GM18867 (cell line): ENCODE measurements at regions not wholly inside any gene's neighbourhood (a gene's known extent, or its start where the extent isn't known, plus 50 kb on each side); places are given as distances from the start of the nearest gene placed in this dataset.

ENCODE experiments used
- ATAC-seq: cut with Tn5 transposase; IDR thresholded peaks from one replicate; pipeline ENCODE4 v1.9.1; 2021; ENCODE audit warnings: mild to moderate bottlenecking, moderate library complexity; ENCODE audit not compliant: unreplicated experiment

DNA sequence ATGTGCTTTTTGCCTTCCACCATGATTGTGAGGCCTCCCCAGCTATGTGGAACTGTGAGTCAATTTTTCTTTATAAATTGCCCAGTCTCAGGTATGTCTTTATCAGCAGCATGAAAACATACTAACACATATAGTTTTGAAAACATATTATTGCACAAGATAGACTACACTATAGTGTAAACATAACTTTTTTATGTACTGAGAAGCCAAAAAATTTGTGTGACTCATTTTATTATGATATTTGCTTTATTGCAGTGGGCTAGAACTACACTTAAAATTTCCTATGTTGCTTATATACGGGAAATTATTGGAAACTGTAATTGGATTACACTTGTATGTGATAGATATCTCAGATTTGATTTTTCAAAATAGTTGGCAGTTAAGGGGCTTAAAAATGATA lies 885.5 kb upstream of the FBXO33 start:
- no peak for ATAC-seq

DNA sequence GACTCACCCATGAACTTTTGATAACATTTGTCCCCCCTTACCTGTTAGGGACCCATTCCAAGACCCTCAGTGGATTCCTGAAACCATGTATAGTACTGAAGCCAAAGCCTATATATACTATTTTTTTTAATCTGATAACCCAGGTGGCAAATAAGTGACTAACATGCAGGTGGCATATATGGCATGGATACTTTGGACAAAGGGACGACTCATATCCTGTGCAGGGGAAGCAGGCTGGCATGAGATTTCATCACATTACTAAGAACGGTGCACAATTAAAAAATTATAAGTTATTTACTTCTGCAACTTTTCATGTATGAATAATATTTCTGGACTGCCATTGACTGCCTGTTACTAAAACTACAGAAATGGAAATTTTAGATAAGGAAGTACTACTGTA lies 880.1 kb upstream of the FBXO33 start:
- no peak for ATAC-seq

DNA sequence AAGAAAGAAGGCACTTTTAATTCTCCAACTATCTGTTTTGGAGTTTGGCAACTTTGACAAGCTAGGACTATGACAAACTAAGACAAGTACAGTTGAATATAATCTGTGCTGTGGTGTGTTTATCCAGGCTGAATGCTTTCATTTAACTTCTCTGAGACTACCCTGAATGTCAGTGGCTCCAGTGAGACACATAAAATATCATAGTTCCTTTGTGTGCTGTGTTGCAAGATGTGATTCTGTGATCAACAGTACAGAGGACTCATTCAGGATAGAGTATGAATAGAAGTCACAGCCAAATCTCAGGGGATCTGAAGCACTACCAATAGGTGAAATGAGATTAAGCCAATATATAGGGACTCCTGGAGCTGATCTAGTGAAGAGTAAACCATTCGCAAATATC lies 876.9 kb upstream of the FBXO33 start:
- ATAC-seq = no peak

DNA sequence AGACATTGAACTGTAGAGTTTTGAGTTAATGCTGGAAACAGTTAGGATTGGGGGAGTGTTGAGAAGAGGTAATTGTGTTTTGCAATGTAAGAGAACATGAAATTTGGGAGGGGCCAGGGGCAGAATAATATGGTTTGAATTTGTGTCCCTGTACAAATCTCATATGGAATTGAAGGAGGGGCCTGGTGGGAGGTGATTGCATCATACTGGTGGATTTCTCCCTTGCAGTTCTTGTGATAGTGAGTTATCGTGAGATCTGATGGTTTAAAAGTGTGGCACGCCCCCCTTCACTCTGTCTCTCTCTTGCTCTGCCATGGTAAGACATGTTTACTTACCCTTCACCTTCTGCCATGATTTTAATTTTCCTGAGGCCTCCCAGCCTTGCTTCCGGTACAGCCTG lies 876.0 kb upstream of the FBXO33 start:
- no peak for ATAC-seq

DNA sequence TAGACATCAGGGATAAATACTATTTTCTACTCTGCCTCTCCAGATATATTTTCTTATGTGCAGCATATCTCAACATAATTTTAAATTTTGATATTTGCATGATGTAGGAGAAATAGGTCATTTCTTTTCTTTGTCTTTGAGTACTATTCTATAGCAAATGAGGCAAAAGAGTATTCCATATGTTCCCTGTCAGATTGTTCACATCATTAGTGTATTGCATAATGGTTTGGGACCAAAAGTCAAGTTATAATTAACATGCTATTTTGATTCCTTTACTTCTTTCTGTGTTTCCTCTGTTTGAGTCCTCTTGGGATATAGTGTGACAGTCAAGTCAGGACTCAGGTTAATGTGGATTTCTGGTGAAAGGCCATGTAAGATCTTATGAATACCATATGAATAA lies 864.6 kb upstream of the FBXO33 start:
- ATAC-seq = no peak

DNA sequence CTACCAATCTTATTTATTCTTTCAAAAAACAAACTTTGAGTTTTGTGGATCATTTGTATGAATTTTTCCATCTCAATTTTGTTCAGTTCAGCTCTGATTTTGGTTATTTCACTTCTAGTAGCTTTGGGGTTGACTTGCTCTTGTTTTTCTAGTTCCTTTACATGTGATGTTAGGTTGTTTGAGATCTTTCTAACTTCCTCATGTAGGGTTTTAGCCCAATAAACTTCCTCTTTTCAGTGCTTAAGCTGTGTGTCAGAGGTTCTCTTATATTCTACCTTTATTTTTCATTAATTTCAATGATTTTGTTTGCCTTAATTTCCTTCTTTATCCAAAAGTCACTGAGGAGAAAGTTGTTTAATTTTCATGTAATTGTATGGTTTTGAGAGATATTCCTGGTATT lies 860.4 kb upstream of the FBXO33 start:
- no peak for ATAC-seq

DNA sequence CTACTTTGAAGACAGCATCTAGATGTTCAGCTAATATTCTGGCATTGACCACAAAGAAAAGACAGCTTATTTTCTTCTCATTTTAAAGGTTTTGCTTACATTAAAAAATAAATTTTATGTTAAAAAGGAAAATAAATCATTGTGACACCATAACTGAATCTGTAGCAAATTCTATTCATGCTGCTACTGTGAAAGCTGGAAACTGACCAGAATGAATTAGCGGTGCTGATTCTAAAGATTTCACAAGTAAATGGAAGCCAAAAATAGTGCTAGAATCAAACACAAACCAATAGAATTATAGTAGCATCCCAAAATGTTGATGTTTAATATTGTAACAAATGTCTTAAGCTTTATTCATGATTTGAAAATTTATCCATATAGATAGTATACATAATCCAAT lies 850.0 kb upstream of the FBXO33 start:
- ATAC-seq = no peak

DNA sequence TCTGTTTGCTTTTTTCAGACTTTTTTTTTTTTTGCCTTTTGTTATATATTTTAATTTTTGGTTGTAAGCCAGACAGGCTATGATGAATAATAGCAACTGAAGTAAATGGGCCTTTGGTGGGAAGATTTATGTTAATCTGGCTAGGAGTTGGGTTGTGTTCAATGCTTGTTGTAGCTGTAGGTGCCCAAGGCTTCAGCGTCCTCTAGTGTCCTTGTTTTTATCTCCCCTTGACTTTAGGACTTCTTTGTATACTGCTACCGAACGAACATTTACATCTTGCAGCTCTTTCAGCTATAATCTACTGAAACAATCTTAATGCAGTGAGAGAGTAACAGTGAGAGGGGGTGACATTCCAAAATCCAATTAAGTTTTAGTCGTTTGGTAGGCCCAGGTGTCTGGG lies 848.4 kb upstream of the FBXO33 start:
- no peak for ATAC-seq

DNA sequence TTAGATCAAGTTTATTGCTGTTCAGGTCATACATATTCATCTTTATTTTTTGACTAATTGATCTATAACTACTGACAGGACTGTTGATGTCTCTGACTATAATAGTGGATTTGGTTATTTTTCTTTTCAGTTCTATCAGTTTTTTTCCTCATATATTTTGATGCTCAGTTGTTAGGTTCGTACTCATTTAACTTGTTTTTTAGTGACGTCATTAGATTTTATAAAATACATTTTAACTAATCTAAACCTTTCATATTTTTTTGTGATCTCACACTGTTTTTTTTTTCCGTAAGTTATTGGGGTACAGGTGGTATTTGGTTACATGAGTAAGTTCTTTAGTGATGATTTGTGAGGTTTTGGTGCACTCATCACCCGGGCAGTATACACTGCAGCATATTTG lies 841.2 kb upstream of the FBXO33 start:
- no peak for ATAC-seq

DNA sequence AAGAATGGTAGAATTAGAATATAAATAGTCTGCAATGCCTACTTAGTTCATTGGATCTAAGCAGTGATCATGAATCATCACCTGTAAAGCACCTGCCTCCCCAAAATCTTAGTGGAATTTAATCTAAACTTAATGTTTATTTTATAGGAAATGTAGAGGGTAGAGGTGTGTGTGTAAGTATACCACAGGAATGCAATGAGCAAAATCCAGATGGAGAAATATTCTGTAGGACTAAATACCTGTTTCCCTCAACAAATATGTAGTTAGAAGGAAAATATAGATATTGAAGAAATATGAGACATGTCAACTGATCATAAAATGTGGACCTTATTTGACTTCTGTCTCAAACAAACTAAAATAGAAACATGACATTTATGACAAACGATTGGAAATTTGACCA lies 839.2 kb upstream of the FBXO33 start:
- ATAC-seq = no peak

DNA sequence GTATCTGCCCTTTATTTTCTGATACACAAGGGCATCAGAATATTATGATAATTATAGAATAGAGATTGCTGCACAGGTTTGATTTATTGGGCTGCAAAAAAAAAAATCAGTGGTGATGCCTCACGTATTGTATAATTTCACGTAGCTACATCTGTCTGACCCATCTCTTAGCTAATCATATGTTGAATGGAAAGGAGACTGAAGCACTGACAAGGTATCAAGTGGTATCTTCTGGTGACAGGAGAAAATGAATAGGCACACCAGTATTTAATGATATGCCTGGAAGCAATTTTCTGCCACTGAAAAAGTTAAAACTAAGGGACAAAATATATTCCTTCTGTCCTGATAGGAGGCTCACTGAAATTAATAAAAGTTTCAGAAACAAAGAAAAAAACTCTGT lies 837.2 kb upstream of the FBXO33 start:
- ATAC-seq = no peak

DNA sequence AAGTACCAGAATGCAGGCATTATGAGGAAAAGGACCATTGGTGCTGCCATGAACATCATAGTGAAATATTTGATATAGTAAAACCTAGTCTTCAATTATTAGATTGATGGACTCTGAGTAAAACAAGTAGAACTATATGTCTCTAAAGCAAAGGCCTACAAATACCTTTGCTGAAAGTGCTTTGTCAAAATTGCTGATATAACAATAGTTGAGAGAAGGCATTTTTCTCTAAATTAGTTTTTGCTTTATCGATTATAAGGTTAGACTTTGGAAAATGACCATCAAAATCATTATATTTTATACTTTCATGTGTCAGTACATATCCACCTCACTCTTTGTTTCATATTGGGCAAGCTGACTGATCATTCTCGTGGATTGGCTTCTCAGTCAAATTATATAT lies 836.0 kb upstream of the FBXO33 start:
- no peak for ATAC-seq

DNA sequence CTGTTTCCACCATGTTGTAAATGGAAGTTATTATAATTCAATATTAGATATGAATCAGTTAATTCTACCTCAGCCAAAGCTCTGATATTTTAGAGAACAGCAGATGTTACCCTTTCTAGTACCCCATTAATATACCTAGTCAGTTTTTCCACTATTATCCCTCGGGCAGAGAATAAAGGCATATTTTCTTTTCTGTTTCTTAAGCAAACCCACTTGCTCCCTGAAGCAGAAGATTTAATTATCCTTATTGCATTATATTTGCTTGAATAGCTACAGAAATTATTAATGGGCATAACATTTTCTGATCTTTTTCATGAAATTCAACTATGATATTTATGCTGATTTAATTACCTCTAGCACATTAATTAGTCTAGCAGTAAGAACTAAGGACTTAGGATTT lies 832.9 kb upstream of the FBXO33 start:
- no peak for ATAC-seq

DNA sequence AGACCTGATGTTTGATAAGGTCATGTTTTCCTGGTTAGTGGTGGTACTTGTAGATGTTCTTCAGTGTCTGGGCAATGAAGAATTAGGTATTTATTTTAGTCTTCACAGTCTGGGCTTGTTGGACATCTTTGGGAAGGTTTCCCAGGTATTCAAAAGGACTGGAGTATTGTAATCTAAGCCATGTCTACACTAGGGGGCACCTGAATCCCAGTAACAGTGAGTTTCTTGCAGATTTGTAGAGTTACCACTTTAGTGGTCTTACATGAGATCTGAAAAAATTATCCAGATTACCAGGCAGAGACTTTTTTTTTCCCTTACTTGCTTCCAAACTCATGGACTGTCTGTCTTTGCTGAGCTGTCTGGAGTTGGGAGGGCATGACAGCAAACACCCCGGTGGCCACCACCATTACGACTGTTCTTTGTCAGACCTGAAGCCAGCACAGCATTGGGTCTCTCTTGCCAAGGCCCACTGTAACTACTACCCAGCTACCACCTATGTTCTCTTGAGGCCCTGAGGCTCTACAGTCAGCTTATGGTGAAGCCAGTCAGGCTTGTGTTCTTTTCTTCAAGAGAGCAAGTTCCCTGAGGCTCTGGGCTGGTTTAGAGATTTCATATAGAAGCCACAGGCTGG lies 820.7 kb upstream of the FBXO33 start:
- no peak for ATAC-seq

DNA sequence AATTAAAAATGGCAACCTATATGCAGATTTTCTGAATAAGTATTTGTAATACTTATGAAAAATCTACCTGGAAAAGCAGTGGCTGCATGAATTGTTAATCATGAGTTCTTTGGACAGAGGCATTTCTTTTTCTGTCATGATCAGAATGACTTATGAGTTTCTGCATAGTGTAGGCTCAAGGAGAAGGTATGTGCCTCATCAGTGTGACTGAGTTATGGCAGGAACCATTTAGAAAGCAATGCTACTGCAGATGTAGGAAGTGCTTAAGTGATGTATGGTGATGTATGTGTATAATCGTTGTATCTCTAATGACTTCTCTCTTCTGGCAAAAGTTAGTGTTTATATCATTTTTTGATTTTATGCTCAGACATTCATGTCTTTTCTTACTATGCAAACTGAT lies 816.4 kb upstream of the FBXO33 start:
- no peak for ATAC-seq

DNA sequence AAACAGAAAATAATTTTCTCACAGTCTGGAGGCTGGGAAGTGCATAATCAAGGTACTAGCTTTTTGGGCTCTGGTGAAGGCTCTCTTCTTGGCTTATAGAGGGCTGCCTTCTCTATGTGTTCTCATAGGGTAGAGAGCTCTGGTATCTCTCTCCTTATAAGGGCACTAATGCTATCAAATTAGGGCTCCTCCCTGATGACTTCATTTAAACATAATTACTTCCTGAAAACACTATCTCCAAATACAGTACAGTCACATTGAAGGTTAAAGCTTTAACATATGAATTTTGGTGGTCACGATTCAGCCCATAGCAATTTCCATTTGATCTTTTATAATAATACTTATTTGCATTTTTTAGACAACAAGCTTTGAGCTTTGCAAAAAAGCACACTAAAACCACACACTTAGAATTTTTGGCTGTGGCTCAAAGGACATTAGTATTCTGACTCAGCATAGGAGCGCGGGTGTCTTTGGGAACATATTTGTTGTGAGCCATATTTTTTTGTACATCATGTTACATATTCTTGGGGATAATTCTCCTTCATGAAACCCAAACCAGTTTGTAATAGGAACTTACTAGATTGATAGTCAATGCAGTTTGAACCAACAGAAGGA lies 808.1 kb upstream of the FBXO33 start:
- ATAC-seq = no peak

DNA sequence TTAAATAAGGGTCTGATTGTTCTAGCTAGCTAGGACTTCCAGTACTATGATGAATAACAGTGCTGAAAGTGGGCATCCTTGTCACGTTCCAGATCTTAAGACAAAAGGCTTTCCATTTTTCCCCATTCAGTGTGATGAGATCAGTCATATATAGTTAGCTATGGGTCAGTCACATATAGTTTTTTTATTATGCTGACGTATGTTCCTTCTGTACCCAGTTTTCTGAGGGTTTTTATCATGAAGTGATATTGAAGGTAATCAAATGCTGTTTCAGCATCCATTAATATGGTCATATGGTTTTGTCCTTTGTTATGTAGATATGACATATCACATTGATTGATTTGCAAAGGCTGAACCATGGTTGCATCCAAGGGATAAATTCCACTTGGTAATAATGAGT lies 800.1 kb upstream of the FBXO33 start:
- no peak for ATAC-seq

DNA sequence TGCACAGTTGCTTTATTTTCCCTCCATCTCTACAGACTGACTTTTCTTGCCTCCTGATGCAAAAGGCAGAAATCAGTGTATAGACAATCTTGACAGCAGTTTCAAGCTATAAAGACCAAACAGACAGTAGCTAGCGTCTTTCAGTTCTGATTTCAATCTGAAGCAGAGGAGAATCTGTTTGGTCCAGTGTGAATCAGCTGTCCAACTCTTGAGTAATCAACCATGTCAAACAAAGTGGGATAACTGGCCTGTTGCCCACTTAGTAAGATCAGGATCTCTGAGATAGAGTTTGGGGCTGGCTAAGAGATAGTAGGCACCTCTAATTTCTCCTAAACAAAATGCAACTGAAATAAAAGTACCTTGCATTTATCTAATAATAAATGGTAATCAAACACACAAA lies 797.4 kb upstream of the FBXO33 start:
- ATAC-seq = no peak

DNA sequence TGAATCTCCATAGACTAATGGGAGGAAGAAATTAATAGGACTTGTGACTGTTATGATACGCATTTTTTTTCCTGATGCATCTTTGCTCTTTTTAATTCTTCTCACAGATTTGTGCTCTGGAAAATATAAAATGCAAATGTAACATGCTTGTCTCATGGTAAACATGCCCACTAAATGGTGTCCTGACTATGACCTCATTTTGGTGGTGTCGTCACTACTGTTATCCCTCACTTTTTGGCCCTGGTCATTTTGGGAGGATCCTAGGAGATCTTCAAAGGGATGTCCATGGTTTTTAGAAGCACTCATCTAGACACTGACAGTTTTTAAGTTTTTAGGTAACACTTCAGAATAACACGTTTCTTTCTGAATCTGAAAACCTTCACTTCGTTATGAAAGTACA lies 790.8 kb upstream of the FBXO33 start:
- no peak for ATAC-seq

DNA sequence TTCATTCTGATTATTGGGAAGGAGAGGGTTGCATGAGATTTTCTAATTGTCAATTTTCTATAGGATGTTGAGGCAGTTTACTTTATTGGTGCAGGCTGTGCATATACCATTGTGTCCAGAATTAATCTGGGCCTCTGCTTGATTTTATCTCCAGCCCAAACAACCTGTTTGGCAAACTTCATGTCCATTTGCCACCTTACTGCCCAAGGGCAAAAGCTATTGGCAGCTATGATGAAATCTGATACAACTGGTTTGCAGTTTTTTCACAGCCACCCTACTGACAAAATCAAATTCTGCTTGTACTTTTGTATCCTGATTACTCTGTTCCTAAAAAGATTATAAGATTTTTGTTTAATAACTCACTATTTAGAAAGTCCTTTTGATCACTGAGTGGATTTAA lies 789.2 kb upstream of the FBXO33 start:
- ATAC-seq = no peak

DNA sequence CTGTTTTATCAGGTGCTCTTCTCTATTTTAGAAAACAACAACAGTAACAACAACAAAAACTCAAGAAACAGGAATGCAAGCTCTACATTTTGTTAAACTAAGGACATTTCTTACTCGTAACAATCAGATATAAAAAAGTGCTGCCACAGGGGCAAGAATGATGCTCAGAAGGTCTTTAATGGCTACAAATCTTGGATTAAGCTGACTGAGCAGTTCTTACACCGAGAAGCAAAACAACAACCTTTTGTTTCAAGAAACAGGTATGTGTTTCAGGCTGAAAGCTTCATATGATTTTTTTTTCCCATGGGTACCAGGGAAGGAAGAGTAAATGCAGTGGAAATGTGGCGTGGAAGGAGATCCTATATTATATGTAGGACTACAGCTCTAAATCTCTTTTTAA lies 786.8 kb upstream of the FBXO33 start:
- no peak for ATAC-seq

DNA sequence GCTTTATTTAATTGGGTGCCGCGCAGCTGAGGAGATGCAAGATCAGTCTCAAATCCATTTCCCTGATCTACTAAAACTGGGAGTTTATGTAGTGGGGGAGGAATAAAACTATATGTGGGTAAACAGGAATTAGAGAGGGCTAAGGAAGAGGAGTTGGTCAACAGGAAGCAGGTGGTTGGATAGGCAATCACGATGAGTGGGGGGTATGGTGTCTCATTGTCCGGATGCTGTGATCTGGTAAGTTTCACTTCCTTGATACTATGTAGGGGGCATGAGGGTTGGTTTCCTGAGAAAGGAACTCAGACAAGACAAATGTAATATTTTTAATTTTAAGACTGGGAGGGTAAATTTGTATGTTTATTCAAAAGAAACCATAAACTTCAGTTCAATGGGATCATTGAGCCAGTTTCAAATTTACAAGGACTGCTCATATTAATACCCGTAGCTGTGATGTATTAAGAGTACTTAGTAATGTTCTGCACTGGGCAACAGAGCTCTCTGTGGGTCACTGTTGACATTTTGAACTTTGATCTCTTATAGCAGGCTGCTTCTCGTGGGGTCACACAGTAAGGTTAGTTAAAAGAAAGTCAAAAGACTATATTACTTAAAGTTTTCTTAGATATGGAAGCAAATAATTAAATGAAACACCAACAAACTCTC lies 786.2 kb upstream of the FBXO33 start:
- no peak for ATAC-seq

DNA sequence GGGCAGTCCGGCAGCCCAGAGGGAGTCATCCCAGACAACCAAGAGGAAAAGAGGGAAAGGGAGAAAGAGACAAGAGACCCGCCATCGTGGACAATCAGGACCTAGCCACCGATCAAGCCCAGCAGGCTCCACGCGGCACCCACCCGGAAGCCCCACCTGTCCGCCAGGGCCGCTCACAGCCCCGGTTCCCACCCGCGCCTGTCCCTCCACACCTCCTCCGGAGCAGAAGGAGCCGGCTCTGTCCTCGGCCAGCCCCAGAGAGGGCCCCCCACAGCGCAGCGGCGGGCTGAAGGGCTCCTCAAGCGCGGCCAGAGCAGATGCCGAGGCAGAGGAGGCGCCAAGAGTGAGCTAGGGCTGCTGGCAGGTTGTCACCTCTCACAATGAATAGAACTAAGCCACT lies 784.7 kb upstream of the FBXO33 start:
- no peak for ATAC-seq
